ENCODE measurements at regions not wholly inside any gene's neighbourhood (a gene's known extent, or its start where the extent isn't known, plus 50 kb on each side); places are given as distances from the start of the nearest gene placed in this dataset.
A peak's percentile ranks its signal among the peaks of the same experiment; 100 is the strongest.
"Not testable (repeated sequence)": the region's sequence is repeated elsewhere in the genome, so short reads cannot be mapped to it uniquely, and the experiment has no call there.

GRCh38 chr16:55016515-55016914 is 85.8 kb downstream of the IRX5 start:
- no peak for DNase-seq

DNA sequence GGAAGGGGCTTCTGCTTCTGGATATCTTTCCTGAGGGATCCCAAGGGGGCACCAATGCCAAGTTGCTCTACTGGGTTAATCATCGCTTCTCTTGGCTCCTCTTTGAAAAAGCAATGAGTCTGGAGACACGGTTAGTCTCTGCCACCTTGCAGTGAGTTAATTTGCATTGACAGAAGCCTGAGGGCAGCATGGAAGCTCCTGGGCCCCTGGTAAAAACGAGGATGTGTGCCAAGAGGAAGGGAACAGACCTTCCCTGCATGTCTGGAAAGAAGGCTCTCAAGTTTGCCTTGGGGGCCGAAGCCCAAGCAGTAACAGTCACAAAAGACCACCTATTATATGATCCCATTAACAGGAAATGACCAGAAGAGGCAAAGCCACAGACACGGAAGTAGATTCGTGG is 86.7 kb downstream of the IRX5 start:
- DNase-seq = no peak

GRCh38 chr16:55018881-55019280 is 88.2 kb downstream of the IRX5 start:
- DNase-seq = no peak

- DNase-seq = no peak
Measured at GRCh38 chr16:55019419-55020131, 88.9 kb downstream of the IRX5 start.

DNA sequence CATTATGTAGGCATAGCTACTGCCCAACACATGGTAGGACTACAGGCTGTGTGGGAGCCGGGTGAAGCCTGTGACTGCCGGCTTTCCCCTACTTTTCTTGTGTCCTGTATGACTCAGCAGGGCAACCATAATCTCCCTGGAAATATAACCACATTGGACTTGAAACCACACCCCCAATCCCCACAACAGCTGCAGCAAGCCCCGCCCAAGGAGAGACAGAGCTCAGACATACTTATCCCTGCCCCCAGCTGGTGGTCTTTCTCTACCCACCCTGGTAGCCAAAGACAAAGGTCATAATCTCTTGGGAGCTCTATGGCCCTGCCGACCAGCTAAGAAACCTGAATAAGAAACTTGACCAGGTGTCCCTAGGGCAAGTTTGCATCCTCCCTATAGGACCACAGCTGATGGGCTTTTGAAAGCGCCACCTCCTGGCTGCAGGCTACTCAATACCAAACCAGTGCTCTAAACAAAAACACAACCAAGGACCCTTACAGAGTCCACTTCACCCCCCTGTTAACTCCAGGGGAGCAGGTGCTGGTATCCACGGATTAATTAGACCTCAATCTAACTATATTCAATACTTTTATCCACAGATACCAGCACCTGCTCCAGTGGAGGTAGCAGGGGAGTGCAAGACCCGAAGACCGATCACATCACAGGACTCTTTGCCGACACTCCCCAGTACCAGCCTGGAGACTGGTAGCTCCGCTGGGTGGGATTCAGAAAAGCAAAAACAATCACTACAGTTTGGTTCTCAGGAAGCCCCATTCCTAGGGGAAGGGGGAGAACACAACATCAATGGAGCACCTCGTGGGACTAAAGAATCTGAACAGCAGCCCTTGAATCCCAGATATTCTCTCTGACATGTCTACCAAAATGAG is 91.2 kb downstream of the IRX5 start:
- no peak for DNase-seq

DNA sequence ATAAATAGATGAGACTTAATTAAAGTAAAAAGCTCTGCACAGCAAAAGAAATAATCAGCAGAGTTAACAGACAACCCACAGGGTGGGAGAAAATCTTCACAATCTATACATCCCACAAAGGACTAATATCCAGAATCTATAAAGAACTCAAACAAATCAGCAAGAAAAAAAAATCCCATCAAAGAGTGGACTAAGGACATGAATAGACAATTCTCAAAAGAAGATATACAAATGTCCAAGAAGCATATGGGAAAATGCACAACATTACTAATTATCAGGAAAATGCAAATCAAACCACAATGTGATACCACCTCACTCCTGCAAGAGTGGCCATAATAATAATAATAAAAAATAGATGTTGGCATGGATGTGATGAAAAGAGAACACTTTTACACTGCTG is 96.6 kb downstream of the IRX5 start:
- DNase-seq = not testable (repeated sequence)

DNA sequence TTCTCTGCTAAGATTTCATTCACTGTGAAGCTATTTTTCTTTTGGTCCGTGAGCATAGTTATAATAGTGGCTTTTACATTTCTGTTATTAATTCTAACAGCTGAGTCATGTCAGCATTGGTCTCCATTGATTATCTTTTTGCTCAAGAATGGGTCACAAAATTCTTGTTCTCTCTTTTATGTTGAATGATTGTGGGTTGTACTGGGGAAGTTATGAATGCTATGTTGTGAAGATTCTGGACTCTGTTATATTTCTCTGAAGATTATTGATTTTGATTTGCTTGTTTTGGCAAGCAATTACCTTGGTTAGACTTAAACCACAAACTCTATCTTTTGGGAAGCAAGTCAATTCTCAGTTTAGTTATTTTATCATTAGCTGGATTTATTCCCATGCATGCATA is 98.8 kb downstream of the IRX5 start:
- no peak for DNase-seq

DNA sequence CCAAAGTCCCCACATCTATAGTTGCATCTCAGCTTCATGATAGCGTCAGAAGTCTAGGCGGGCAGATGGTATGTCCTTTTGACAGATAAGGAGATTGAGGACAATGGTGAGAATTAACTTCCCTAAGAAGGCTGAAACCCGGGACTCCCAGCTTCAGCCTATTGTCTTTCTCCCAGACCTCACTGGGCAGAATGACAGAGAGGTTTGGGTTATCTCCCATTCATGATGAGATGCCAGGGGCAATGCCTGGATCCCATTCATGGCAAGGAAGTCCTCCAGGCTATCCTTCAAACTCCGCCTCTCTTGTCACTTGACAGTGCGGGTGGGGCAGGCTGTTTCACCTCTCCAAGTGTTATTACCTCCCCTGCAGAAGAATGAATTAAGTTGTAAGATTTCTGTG is 100.3 kb downstream of the IRX5 start:
- no peak for DNase-seq

DNA sequence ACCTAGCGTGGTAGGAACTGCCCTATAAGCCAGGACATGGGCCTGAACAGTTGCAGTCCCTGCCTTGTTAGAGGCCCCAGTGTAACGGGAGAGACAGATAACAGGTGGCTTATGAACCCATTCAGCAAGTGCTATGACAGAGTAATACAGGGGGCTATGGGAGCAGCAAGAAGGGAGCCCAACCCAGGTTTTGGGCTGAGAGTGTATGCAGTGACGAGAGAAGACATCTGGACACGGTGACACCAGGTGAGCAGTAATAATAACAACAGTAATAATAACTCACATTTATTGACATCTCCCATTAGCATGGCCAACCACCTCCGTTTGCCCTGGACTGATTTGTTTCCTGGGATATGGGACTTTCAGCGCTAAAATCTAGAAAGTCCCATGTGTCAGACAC is 100.8 kb downstream of the IRX5 start:
- no peak for DNase-seq

- DNase-seq = no peak
Measured at GRCh38 chr16:55033225-55034156, 102.8 kb downstream of the IRX5 start.

DNA sequence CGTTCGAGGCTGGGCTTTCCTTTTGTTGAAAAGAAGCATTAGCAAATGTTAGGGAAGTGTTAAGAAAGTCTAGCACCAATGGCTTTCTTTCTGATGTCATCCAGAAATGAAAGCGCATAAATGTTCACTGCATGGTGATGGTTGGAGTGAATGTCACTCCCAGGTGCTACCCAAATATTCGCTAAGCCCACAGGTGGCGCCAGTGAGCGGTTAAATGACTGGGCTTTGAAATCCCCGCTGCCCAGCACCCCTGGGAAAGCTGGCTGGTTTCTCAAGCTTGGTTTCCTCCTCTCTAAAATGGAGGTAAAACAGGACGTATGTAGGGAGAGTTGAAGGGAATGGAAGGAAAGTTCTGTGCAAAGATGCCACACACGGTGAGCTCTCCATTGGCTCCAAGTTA is 104.4 kb downstream of the IRX5 start:
- peak; percentile 6 for DNase-seq

DNA sequence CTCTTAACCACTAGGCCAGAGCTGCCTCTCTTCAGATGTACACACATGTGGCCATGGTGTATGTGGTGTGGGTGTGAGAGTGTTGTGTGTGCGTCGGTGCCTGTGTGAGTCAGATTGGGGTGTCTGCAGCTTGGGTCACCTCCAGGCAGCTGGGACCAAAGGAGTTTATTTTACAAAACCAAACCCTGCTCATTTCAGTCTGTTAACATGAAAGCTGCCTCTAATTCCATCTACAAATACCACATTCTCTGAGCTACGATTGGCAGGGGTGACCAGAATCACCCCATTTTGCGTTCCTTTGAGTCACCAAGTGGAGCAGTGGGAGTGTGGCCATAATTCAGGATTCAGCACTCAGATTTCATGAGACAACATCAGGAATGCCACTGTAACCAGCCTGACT is 105.3 kb downstream of the IRX5 start:
- DNase-seq = no peak

DNA sequence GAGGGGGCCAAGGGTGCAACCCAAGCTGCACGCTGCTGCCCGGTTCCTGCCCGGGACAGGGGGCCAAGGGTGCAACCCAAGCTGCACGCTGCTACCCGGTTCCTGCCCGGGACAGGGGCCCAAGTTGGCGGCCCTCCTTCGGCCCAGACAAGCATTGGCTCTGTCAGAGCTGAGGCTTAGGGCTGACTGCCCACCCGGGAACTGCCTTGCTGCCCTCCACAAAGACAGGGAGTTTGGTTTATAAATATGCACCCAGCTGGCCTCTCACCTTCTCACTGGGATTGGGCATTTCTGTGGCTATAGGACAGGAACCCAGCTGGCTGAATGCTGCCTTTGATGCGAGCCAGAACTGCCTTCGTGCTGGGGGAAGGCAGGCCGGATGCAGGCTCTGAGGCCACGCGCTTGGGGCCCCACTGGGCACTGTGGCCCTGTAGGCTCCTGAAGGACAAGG is 105.7 kb downstream of the IRX5 start:
- no peak for DNase-seq

- no peak for DNase-seq
Measured at GRCh38 chr16:55037046-55037445, 106.4 kb downstream of the IRX5 start.

GRCh38 chr16:55037966-55038365 is 107.3 kb downstream of the IRX5 start:
- DNase-seq = no peak

GRCh38 chr16:55039042-55039441 is 108.4 kb downstream of the IRX5 start:
- no peak for DNase-seq

DNA sequence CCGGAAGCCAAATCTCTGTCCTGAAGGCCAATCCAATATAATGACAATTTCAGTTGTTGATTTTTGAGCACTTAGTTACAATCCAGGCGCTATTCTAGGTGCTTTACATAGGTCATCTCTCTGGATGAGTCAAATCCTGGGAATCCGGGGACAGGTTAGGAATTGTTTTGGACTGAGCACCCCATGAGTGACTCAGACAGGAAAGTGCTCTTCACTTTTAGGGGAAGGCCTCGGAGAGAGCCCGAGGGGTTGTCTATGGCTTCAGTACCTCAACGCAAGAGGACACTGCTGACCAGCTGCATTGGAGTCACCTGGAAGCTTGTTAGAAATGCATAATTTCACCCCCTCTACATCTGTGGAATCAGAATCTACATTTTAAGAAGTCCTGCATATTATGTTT is 108.8 kb downstream of the IRX5 start:
- DNase-seq = no peak

DNA sequence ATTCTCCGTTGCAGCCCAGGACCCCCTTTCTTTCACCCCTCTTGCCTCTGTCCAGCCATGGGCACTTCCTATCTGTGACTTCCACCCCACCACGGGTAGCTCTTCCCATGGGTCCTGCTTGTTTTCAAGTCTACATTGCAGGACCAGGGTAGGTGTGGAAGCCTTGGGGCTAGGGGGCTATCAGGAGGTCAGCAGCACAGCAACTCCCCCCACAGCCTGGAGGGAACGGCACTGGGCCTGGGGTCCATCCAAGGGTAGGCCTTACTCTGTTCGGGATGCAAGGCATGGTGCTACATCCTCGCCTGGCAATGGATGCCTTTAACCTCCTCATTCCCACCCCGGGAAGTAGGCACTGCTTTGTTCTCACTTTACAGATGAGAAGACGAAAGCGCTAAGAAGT is 109.3 kb downstream of the IRX5 start:
- DNase-seq = no peak

- DNase-seq = no peak
Measured at GRCh38 chr16:55040366-55041086, 109.9 kb downstream of the IRX5 start.

DNA sequence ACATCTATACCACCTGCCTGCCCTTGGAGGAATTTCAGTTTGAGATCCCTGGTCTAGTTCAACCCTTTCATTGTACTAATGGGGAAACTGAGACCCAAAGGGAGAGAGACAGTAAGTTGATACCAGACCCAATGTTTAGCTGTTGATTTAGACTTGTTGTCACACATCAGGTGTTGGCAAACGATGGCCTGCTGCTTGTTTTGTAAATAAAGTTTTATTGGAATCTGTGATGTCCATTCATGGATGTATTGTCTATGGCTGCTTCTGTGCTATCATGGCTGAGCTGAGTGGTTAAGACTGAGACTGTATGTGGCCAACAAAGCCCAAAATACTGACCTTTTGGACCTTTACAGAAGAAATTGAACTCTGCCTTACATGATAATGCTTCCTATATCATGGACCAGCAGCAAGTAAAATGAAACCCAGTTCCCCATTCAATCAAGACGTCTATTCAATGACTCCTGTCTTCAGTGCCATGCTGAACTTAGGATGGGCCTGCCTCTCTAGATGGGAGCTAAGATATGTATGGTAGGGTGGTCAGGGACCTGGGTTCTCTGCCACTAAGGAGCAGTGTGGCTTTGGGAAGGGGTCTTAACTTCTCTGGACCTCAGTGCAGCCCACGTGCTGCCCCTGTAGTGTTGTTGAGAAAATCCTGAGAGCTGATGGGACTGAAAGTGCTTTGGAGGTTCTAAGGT is 111.0 kb downstream of the IRX5 start:
- no peak for DNase-seq

DNA sequence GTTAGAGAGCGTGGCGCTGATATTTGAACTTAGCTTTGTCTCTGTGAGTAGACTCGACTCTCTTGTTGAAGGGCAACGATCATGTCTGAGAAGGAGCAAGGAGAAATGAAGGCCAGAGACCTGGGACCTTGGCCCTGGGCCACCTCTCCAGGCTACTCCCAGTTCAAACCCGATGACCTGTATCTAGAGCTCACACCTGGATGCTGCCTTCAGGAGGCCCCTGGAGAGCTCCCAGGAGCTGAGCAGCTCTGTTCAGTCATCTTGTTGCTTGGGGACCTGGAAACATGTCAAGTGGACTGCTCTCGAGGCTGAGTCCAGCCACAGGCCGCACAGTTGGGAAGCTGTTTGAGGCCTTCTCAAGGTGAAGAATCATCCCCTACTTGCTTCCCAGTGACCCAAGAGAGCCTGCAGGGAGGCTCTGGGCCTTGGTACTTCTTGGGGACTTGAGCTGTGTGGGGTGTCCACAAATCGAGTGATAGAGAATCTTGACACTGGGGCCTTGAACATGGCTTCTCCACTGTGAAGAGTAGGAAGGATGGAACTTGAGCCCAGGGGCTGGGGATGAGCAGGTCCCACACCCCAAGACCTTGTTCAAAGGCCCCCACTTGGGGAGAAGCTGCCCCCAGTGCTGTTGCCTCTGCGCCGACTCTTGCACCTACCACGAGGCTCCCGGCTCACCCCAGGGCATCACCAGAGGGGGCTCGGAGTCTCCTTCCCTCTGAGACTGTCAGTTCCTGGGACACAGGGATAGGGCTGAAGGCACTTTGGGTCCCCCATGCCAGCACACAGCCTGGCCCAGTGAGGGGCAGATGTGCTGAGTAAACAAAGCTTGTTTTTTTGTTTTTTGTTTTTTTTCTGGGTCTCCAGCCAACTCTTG is 112.1 kb downstream of the IRX5 start:
- DNase-seq = no peak
